ENCODE measurements at regions not wholly inside any gene's neighbourhood (a gene's known extent, or its start where the extent isn't known, plus 50 kb on each side); places are given as distances from the start of the nearest gene placed in this dataset.

DNA sequence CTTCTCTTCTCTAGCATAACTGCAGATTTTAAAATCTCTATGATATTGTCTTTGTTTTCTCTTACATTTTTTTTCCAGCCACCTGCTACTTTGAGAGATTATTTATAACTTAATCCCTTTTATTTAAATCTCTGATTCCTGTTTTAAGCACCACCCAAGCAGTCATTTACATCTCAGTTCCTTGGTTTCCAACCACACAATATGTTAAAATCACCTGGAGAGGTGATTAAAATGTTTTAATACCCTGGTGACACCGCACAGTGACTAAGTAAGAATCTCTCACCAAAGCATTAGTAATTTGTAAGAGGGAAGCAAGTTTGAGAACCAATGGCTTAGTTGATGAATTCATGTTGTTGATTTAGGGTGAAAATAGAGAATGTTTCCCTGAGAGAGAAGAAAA lies 849.8 kb downstream of the TMTC2 start:
- TF ChIP-seq, protein P1, sequence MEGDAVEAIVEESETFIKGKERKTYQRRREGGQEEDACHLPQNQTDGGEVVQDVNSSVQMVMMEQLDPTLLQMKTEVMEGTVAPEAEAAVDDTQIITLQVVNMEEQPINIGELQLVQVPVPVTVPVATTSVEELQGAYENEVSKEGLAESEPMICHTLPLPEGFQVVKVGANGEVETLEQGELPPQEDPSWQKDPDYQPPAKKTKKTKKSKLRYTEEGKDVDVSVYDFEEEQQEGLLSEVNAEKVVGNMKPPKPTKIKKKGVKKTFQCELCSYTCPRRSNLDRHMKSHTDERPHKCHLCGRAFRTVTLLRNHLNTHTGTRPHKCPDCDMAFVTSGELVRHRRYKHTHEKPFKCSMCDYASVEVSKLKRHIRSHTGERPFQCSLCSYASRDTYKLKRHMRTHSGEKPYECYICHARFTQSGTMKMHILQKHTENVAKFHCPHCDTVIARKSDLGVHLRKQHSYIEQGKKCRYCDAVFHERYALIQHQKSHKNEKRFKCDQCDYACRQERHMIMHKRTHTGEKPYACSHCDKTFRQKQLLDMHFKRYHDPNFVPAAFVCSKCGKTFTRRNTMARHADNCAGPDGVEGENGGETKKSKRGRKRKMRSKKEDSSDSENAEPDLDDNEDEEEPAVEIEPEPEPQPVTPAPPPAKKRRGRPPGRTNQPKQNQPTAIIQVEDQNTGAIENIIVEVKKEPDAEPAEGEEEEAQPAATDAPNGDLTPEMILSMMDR (IDR thresholded peaks at IDR 0.05; ENCODE audit: low read length), result no peak
- no peak for TF ChIP-seq EZH2 (IDR thresholded peaks at IDR 0.05; ENCODE audit: borderline replicate concordance, low read length)
